AG08396 (cell line): ENCODE measurements at regions not wholly inside any gene's neighbourhood (a gene's known extent, or its start where the extent isn't known, plus 50 kb on each side); places are given as distances from the start of the nearest gene placed in this dataset.

Experiments
- DNase-seq: peaks from one replicate; pipeline ENCODE4 v3.0.0; 2012; ENCODE audit warnings: low spot score, mixed read lengths

GRCh38 chr2:145638675-145639074 is 1118.8 kb upstream of the ZEB2 start:
- DNase-seq = no peak

- no peak for DNase-seq
Observed at GRCh38 chr2:145635706-145636427, 1115.9 kb upstream of the ZEB2 start.

- DNase-seq = no peak
Observed at GRCh38 chr2:145631561-145631960, 1111.6 kb upstream of the ZEB2 start.

GRCh38 chr2:145626301-145626700 is 1106.4 kb upstream of the ZEB2 start:
- DNase-seq = no peak

GRCh38 chr2:145625111-145625510 is 1105.2 kb upstream of the ZEB2 start:
- no peak for DNase-seq

GRCh38 chr2:145623136-145623535 is 1103.2 kb upstream of the ZEB2 start:
- DNase-seq = peak; percentile 21

GRCh38 chr2:145622285-145622684 is 1102.4 kb upstream of the ZEB2 start:
- no peak for DNase-seq

- no peak for DNase-seq
Observed at GRCh38 chr2:145617906-145618305, 1098.0 kb upstream of the ZEB2 start.

- DNase-seq = no peak
Observed at GRCh38 chr2:145617420-145617819, 1097.5 kb upstream of the ZEB2 start.

- DNase-seq = no peak
Observed at GRCh38 chr2:145615626-145616025, 1095.7 kb upstream of the ZEB2 start.

- DNase-seq = no peak
Observed at GRCh38 chr2:145609951-145610350, 1090.0 kb upstream of the ZEB2 start.

GRCh38 chr2:145601361-145601925 is 1081.5 kb upstream of the ZEB2 start:
- no peak for DNase-seq

- no peak for DNase-seq
Observed at GRCh38 chr2:145600811-145601210, 1080.9 kb upstream of the ZEB2 start.

- DNase-seq = no peak
Observed at GRCh38 chr2:145599756-145600155, 1079.8 kb upstream of the ZEB2 start.

GRCh38 chr2:145598434-145598833 is 1078.5 kb upstream of the ZEB2 start:
- DNase-seq = peak; percentile 7

GRCh38 chr2:145597809-145598208 is 1077.9 kb upstream of the ZEB2 start:
- DNase-seq = no peak

- DNase-seq = no peak
Observed at GRCh38 chr2:145597006-145597405, 1077.1 kb upstream of the ZEB2 start.

- no peak for DNase-seq
Observed at GRCh38 chr2:145596416-145596815, 1076.5 kb upstream of the ZEB2 start.

GRCh38 chr2:145595296-145595695 is 1075.4 kb upstream of the ZEB2 start:
- no peak for DNase-seq

- peak; percentile 35 for DNase-seq
Observed at GRCh38 chr2:145593991-145594614, 1074.2 kb upstream of the ZEB2 start.

- DNase-seq = no peak
Observed at GRCh38 chr2:145593280-145593679, 1073.4 kb upstream of the ZEB2 start.

GRCh38 chr2:145592361-145592760 is 1072.4 kb upstream of the ZEB2 start:
- no peak for DNase-seq

- no peak for DNase-seq
Observed at GRCh38 chr2:145591109-145591809, 1071.3 kb upstream of the ZEB2 start.
